ENCODE measurements at regions not wholly inside any gene's neighbourhood (a gene's known extent, or its start where the extent isn't known, plus 50 kb on each side); places are given as distances from the start of the nearest gene placed in this dataset.

GRCh38 chr4:137278431-137278830 is 253.9 kb downstream of the PCDH18 start:
- ChIA-PET CTCF (no interaction called here), RAD21 (ENCODE audit: unreplicated experiment) (no interaction called here), POLR2A (no interaction called here), SMC1A (ENCODE audit: uncharacterized antibody, unreplicated experiment) (interaction anchor here (0.9 kb wide), 1 partner anchor 17 kb away, joined by 4 read pairs; no protein-coding TSS in a partner anchor)
- Histone ChIP-seq H3K9me3 (replicated peaks; ENCODE audit: control insufficient read depth, insufficient read depth, low read length) (no peaks in the 10 kb centered on the region), H3K4me2 (ENCODE audit: control insufficient read depth, insufficient read depth) (no peak overlapping the region), H2AFZ (ENCODE audit: control insufficient read depth, low read depth, low read length) (no peak overlapping the region), H3K9ac (ENCODE audit: control insufficient read depth, insufficient read depth, low read length) (no peak overlapping the region), H3K79me2 (ENCODE audit: control insufficient read depth, insufficient read depth, low read length) (no peaks in the 10 kb centered on the region), H3K27ac (ENCODE audit: control insufficient read depth, insufficient read depth) (no peak overlapping the region), H3K27me3 (replicated peaks in 1 of 2; ENCODE audit: control insufficient read depth in 2 of 2, insufficient read depth in 2 of 2, low read length in 1 of 2) (no peaks in the 10 kb centered on the region), H3K36me3 (ENCODE audit: control insufficient read depth in 2 of 2, insufficient read depth in 2 of 2, low read length in 1 of 2) (no peaks in the 10 kb centered on the region), H4K20me1 (ENCODE audit: control insufficient read depth, insufficient read depth) (no peaks in the 10 kb centered on the region), H3K4me1 (ENCODE audit: control insufficient read depth, insufficient read depth, low read length) (no peaks in the 10 kb centered on the region), H3K4me3 (no peak overlapping the region)
- intact Hi-C loops (cut with micrococcal nuclease; ENCODE audit: unreplicated experiment) (no loop called here), in situ Hi-C loops (cut with MboI) (no loop called here)
- no TSS peak for BruUV-seq (replicated peaks)
- DNase-seq (ENCODE audit: low read depth, low spot score) (no peak), FAIRE-seq (no peak), ATAC-seq (no peak)
- WGBS (ENCODE audit: insufficient coverage, insufficient replicate concordance, low lambda C conversion rate, missing lambda C conversion rate) = 0% methylated on average over 1 of the region's 1 CpG
- no peak for TF ChIP-seq TCF3 (IDR thresholded peaks at IDR 0.05; ENCODE audit: borderline replicate concordance, insufficient read depth, low read depth, low read length)
- TF ChIP-seq POLR2A (IDR thresholded peaks at IDR 0.05; ENCODE audit: low read depth, low read length) = no peak
- no peak for TF ChIP-seq SMARCA5 (IDR thresholded peaks at IDR 0.05)
- TF ChIP-seq CEBPZ (IDR thresholded peaks at IDR 0.05; ENCODE audit: low read depth, low read length) = no peak
- TF ChIP-seq PKNOX1 (IDR thresholded peaks at IDR 0.05) = no peak
- TF ChIP-seq SP1 (IDR thresholded peaks at IDR 0.05; ENCODE audit: low read depth, low read length) = no peak
